WTC11 (cell line): ENCODE measurements at regions not wholly inside any gene's neighbourhood (a gene's known extent, or its start where the extent isn't known, plus 50 kb on each side); places are given as distances from the start of the nearest gene placed in this dataset.

Source experiments
- ZNF121 ChIP-seq: sonication (generic); formaldehyde crosslinking; IDR thresholded peaks from 2 replicates; pipeline ENCODE4 v1.8.0; 2023; ENCODE audit warnings: missing genetic modification reagents
- TF ChIP-seq, protein P1 (sequence below): fragments of 200-600 bp; IDR thresholded peaks from 2 replicates; pipeline ENCODE4 v1.8.0; 2022; ENCODE audit warnings: antibody characterized with exemption

DNA sequence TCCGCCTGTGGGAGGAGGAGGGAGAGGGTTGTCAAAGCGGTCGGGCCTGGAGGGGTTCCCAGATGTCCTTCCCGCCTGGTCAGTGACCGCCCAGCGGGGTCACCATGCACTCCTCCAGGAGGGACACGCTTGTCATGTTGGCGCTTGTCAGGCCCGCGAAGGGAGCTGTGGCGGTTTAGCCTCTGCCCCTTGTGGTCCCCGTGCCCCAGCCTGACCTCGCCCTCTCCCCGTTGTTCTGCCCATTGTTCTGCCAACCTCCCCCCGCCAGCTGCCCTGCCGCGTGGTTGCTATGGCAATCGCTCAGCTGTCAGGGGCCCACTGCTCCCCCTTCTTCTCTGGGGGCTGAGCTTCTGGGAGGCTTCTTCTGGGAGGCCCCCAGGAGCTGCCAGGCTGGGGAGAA, 146.4 kb upstream of the CIBAR2 start:
- TF ChIP-seq ZNF121 (CRISPR knock-in tag): no peak
- TF ChIP-seq, protein P1, sequence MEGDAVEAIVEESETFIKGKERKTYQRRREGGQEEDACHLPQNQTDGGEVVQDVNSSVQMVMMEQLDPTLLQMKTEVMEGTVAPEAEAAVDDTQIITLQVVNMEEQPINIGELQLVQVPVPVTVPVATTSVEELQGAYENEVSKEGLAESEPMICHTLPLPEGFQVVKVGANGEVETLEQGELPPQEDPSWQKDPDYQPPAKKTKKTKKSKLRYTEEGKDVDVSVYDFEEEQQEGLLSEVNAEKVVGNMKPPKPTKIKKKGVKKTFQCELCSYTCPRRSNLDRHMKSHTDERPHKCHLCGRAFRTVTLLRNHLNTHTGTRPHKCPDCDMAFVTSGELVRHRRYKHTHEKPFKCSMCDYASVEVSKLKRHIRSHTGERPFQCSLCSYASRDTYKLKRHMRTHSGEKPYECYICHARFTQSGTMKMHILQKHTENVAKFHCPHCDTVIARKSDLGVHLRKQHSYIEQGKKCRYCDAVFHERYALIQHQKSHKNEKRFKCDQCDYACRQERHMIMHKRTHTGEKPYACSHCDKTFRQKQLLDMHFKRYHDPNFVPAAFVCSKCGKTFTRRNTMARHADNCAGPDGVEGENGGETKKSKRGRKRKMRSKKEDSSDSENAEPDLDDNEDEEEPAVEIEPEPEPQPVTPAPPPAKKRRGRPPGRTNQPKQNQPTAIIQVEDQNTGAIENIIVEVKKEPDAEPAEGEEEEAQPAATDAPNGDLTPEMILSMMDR: no peak
